ENCODE measurements at regions not wholly inside any gene's neighbourhood (a gene's known extent, or its start where the extent isn't known, plus 50 kb on each side); places are given as distances from the start of the nearest gene placed in this dataset.

- no peak for DNase-seq
Measured at GRCh38 chr5:22970956-22971618, 117.9 kb upstream of the CDH12 start.

GRCh38 chr5:22970491-22970890, 117.3 kb upstream of the CDH12 start:
- no peak for DNase-seq

GRCh38 chr5:22968386-22968785, 115.2 kb upstream of the CDH12 start:
- DNase-seq: no peak

- DNase-seq: no peak
Measured at GRCh38 chr5:22965960-22966359, 112.8 kb upstream of the CDH12 start.

- DNase-seq: no peak
Measured at GRCh38 chr5:22964632-22965031, 111.5 kb upstream of the CDH12 start.

- DNase-seq: no peak
Measured at GRCh38 chr5:22958462-22959262, 105.5 kb upstream of the CDH12 start.

- no peak for DNase-seq
Measured at GRCh38 chr5:22947921-22948320, 94.8 kb upstream of the CDH12 start.

- DNase-seq: no peak
Measured at GRCh38 chr5:22938362-22938761, 85.2 kb upstream of the CDH12 start.

- no peak for DNase-seq
Measured at GRCh38 chr5:22928821-22929482, 75.8 kb upstream of the CDH12 start.

GRCh38 chr5:22926574-22926973, 73.4 kb upstream of the CDH12 start:
- no peak for DNase-seq

GRCh38 chr5:22918511-22918910, 65.4 kb upstream of the CDH12 start:
- no peak for DNase-seq

GRCh38 chr5:22916393-22916792, 63.2 kb upstream of the CDH12 start:
- no peak for DNase-seq

- no peak for DNase-seq
Measured at GRCh38 chr5:22911019-22911418, 57.9 kb upstream of the CDH12 start.

GRCh38 chr5:22910523-22910922, 57.4 kb upstream of the CDH12 start:
- DNase-seq: no peak

GRCh38 chr5:22908586-22908985, 55.4 kb upstream of the CDH12 start:
- DNase-seq: no peak

- no peak for DNase-seq
Measured at GRCh38 chr5:22908129-22908528, 55.0 kb upstream of the CDH12 start.
